Upper lobe of left lung (tissue), 6 donors: ENCODE measurements at regions not wholly inside any gene's neighbourhood (a gene's known extent, or its start where the extent isn't known, plus 50 kb on each side); places are given as distances from the start of the nearest gene placed in this dataset.

Experiments used
- ATAC-seq, 2 donors: fragments of 200-7000 bp; cut with Tn5 transposase; one replicate each; pipeline ENCODE4 v1.9.1; 2022; ENCODE audit warnings: mild to moderate bottlenecking in 2 of 2, moderate library complexity in 2 of 2; ENCODE audit not compliant: low FRiP score in 2 of 2
- DNase-seq, 2 donors: peaks; one replicate each; pipeline ENCODE4 v3.0.0-alpha.2; 2019 to 2020
- H3K27ac ChIP-seq, 4 donors: fragments of 200-600 bp; sonication (generic); one replicate each; pipeline ENCODE4 v1.5.1; 2016 to 2019
- H3K27me3 ChIP-seq, 4 donors: fragments of 200-600 bp; sonication (generic); one replicate each; pipeline ENCODE4 v1.5.1; 2017 to 2019
- H3K36me3 ChIP-seq, 4 donors: fragments of 200-600 bp; sonication (generic); one replicate each; pipeline ENCODE4 v1.5.1; 2016 to 2019
- H3K4me1 ChIP-seq, 4 donors: fragments of 200-600 bp; sonication (generic); one replicate each; pipeline ENCODE4 v1.5.1; 2018 to 2019
- H3K4me3 ChIP-seq, 4 donors: fragments of 200-600 bp; sonication (generic); one replicate each; pipeline ENCODE4 v1.5.1; 2017 to 2019; ENCODE audit warnings: mild to moderate bottlenecking in 2 of 4, moderate library complexity in 1 of 4
- H3K9me3 ChIP-seq, 4 donors: fragments of 200-600 bp; sonication (generic); one replicate each; pipeline ENCODE4 v1.5.1; 2018 to 2019
- CTCF ChIP-seq, 6 experiments: fragments of 450-650 bp in 4 of 6; fragments of 200-600 bp in 2 of 6; sonication (generic) in 2 of 6; IDR thresholded peaks; one replicate each; pipeline ENCODE4 v1.5.1; 2016 to 2019; ENCODE audit warnings: antibody characterized with exemption in 6 of 6
- EP300 ChIP-seq, 4 donors: sonication (generic); formaldehyde crosslinking; IDR thresholded peaks; one replicate each; pipeline ENCODE4 v1.5.1; 2017; ENCODE audit warnings: antibody characterized with exemption in 4 of 4, control low read depth in 2 of 4
- POLR2A ChIP-seq, 4 donors: fragments of 450-650 bp; IDR thresholded peaks; one replicate each; pipeline ENCODE4 v1.5.1; 2016 to 2017; ENCODE audit warnings: antibody characterized with exemption in 4 of 4, mild to moderate bottlenecking in 2 of 4
- POLR2AphosphoS5 ChIP-seq, 2 donors: sonication (generic); formaldehyde crosslinking; IDR thresholded peaks; one replicate each; pipeline ENCODE4 v1.5.1; 2017; ENCODE audit warnings: antibody characterized with exemption in 2 of 2
- WGBS, 2 donors: methylation state at CpG; one replicate each; pipeline ENCODE4 v1.1.5; 2017 to 2018; 5-methylcytosine and 5-hydroxymethylcytosine counted together
- donor health status: DM: no; HTN: no; CAD: no; lungs with moderate emphysema.
- donor health status: DM: no; HTN: yes; CAD: no; lungs with severe emphysema.

- Histone ChIP-seq H3K27me3 (no peaks in the 10 kb centered on the region), H3K27ac (no peak overlapping the region), H3K4me3 (no peak overlapping the region), H3K36me3 (no peaks in the 10 kb centered on the region), H3K4me1 (peaks cover 0 to 11% (median 3%) of the 10 kb centered on the region in 4 donors), H3K9me3 (peaks cover 0 to 3% (median 0%) of the 10 kb centered on the region in 4 donors)
- no peak for TF ChIP-seq POLR2A (IDR thresholded peaks at IDR 0.05)
- no peak for TF ChIP-seq POLR2AphosphoS5 (IDR thresholded peaks at IDR 0.05)
- no peak for TF ChIP-seq EP300 (IDR thresholded peaks at IDR 0.05)
- no peak for TF ChIP-seq CTCF (IDR thresholded peaks at IDR 0.05)
- WGBS, 2 donors: 65 to 75% methylated on average over 15 of the region's 15 CpGs
- no peak for ATAC-seq
- peak in 1 of 2 donors; percentile 22 for DNase-seq
These were observed 850.4 kb downstream of the GALR1 start for GRCh38 chr18:78099979-78100588.

- no peak for DNase-seq
- no peak overlapping the region for H3K27ac ChIP-seq
- peaks cover 0 to 11% (median 3%) of the 10 kb centered on the region in 4 donors for H3K4me1 ChIP-seq
- no peak overlapping the region for H3K4me3 ChIP-seq
- H3K36me3 ChIP-seq: no peaks in the 10 kb centered on the region
- TF ChIP-seq POLR2AphosphoS5 (IDR thresholded peaks at IDR 0.05) (no peak), POLR2A (IDR thresholded peaks at IDR 0.05) (no peak)
- WGBS, 2 donors: 81 to 93% methylated on average over 8 to 9 of the region's 9 CpGs
- no peaks in the 10 kb centered on the region for H3K27me3 ChIP-seq
- H3K9me3 ChIP-seq: peaks cover 0 to 3% (median 0%) of the 10 kb centered on the region in 4 donors
- ATAC-seq: no peak
These were observed 851.4 kb downstream of the GALR1 start for GRCh38 chr18:78101091-78101490.

- Histone ChIP-seq H3K27me3 (no peaks in the 10 kb centered on the region), H3K4me1 (peaks cover 0 to 11% (median 3%) of the 10 kb centered on the region in 4 donors), H3K27ac (no peak overlapping the region), H3K4me3 (no peak overlapping the region), H3K9me3 (peaks cover 0 to 3% (median 0%) of the 10 kb centered on the region in 4 donors), H3K36me3 (no peaks in the 10 kb centered on the region)
- WGBS, 2 donors: 79 to 82% methylated on average over 8 of the region's 8 CpGs
- ATAC-seq: no peak
- TF ChIP-seq POLR2A (IDR thresholded peaks at IDR 0.05) (no peak), POLR2AphosphoS5 (IDR thresholded peaks at IDR 0.05) (no peak), CTCF (IDR thresholded peaks at IDR 0.05) (no peak), EP300 (IDR thresholded peaks at IDR 0.05) (no peak)
- no peak for DNase-seq
These were observed 852.5 kb downstream of the GALR1 start for GRCh38 chr18:78102135-78102534.

GRCh38 chr18:78105611-78106010, 856.0 kb downstream of the GALR1 start:
- ATAC-seq (no peak), DNase-seq (no peak)
- Histone ChIP-seq H3K9me3 (peaks cover 0 to 3% (median 0%) of the 10 kb centered on the region in 4 donors), H3K4me3 (no peak overlapping the region), H3K27me3 (no peaks in the 10 kb centered on the region), H3K27ac (no peak overlapping the region), H3K4me1 (peaks cover 0 to 4% (median under 1%) of the 10 kb centered on the region in 4 donors), H3K36me3 (no peaks in the 10 kb centered on the region)
- TF ChIP-seq POLR2A (IDR thresholded peaks at IDR 0.05) (no peak), EP300 (IDR thresholded peaks at IDR 0.05) (no peak), POLR2AphosphoS5 (IDR thresholded peaks at IDR 0.05) (no peak), CTCF (IDR thresholded peaks at IDR 0.05) (no peak)
- 69 to 79% methylated on average over 5 of the region's 5 CpGs for WGBS, 2 donors

- H3K4me3 ChIP-seq: no peak overlapping the region
These were observed 857.3 kb downstream of the GALR1 start for GRCh38 chr18:78106946-78107345.

More at GRCh38 chr18:78106946-78107345, 857.3 kb downstream of the GALR1 start:
- ATAC-seq: no peak
- peaks cover 0 to 3% (median 0%) of the 10 kb centered on the region in 4 donors for H3K9me3 ChIP-seq
- H3K27ac ChIP-seq: no peak overlapping the region
- H3K4me1 ChIP-seq: peaks cover 0 to 4% (median 0%) of the 10 kb centered on the region in 4 donors
- 95 to 97% methylated on average over 15 of the region's 15 CpGs for WGBS, 2 donors
- H3K36me3 ChIP-seq: no peaks in the 10 kb centered on the region
- no peak for DNase-seq
- no peaks in the 10 kb centered on the region for H3K27me3 ChIP-seq
- no peak for TF ChIP-seq POLR2AphosphoS5 (IDR thresholded peaks at IDR 0.05)
- no peak for TF ChIP-seq CTCF (IDR thresholded peaks at IDR 0.05)
- no peak for TF ChIP-seq EP300 (IDR thresholded peaks at IDR 0.05)
- no peak for TF ChIP-seq POLR2A (IDR thresholded peaks at IDR 0.05)
